GM19035 (cell line): ENCODE measurements at regions not wholly inside any gene's neighbourhood (a gene's known extent, or its start where the extent isn't known, plus 50 kb on each side); places are given as distances from the start of the nearest gene placed in this dataset.

Experiments
- ATAC-seq: cut with Tn5 transposase; IDR thresholded peaks from one replicate; pipeline ENCODE4 v1.9.1; 2021; ENCODE audit not compliant: unreplicated experiment

- no peak for ATAC-seq
Measured at GRCh38 chr12:127711108-127711507, 555.9 kb upstream of the TMEM132C start.

- ATAC-seq, result no peak
Measured at GRCh38 chr12:127712561-127712960, 554.4 kb upstream of the TMEM132C start.

GRCh38 chr12:127716166-127716565 is 550.8 kb upstream of the TMEM132C start:
- no peak for ATAC-seq

- ATAC-seq, result no peak
Measured at GRCh38 chr12:127717278-127717677, 549.7 kb upstream of the TMEM132C start.

- ATAC-seq, result no peak
Measured at GRCh38 chr12:127720334-127720733, 546.6 kb upstream of the TMEM132C start.

GRCh38 chr12:127722611-127723010 is 544.4 kb upstream of the TMEM132C start:
- no peak for ATAC-seq

GRCh38 chr12:127723251-127723650 is 543.7 kb upstream of the TMEM132C start:
- no peak for ATAC-seq

- no peak for ATAC-seq
Measured at GRCh38 chr12:127726671-127727315, 540.2 kb upstream of the TMEM132C start.

GRCh38 chr12:127728285-127728684 is 538.7 kb upstream of the TMEM132C start:
- ATAC-seq, result no peak

- ATAC-seq, result no peak
Measured at GRCh38 chr12:127728729-127729128, 538.2 kb upstream of the TMEM132C start.

GRCh38 chr12:127729381-127729780 is 537.6 kb upstream of the TMEM132C start:
- ATAC-seq, result no peak

GRCh38 chr12:127731657-127732056 is 535.3 kb upstream of the TMEM132C start:
- ATAC-seq, result no peak

GRCh38 chr12:127742231-127742630 is 524.7 kb upstream of the TMEM132C start:
- no peak for ATAC-seq

- ATAC-seq, result no peak
Measured at GRCh38 chr12:127745469-127746212, 521.3 kb upstream of the TMEM132C start.

GRCh38 chr12:127749416-127749815 is 517.6 kb upstream of the TMEM132C start:
- ATAC-seq, result no peak

GRCh38 chr12:127750076-127750840 is 516.7 kb upstream of the TMEM132C start:
- no peak for ATAC-seq

- no peak for ATAC-seq
Measured at GRCh38 chr12:127752802-127753201, 514.2 kb upstream of the TMEM132C start.

GRCh38 chr12:127760357-127760756 is 506.6 kb upstream of the TMEM132C start:
- ATAC-seq, result no peak

- no peak for ATAC-seq
Measured at GRCh38 chr12:127760996-127761395, 506.0 kb upstream of the TMEM132C start.

GRCh38 chr12:127761880-127762279 is 505.1 kb upstream of the TMEM132C start:
- ATAC-seq, result no peak

- no peak for ATAC-seq
Measured at GRCh38 chr12:127767656-127768055, 499.3 kb upstream of the TMEM132C start.

- ATAC-seq, result no peak
Measured at GRCh38 chr12:127770118-127770517, 496.9 kb upstream of the TMEM132C start.
